ELF-1 (cell line): ENCODE measurements at regions not wholly inside any gene's neighbourhood (a gene's known extent, or its start where the extent isn't known, plus 50 kb on each side); places are given as distances from the start of the nearest gene placed in this dataset.

ENCODE experiments used
- DNase-seq: peaks from one replicate; pipeline ENCODE4 v3.0.0-alpha.2; 2016; ENCODE audit warnings: low read depth, low spot score

GRCh38 chr9:21564175-21564574 is 82.1 kb upstream of the IFNE start:
- DNase-seq, result no peak

- DNase-seq, result no peak
Observed at GRCh38 chr9:21565155-21565554, 83.0 kb upstream of the IFNE start.

GRCh38 chr9:21567926-21568325 is 85.8 kb upstream of the IFNE start:
- DNase-seq, result no peak

DNA sequence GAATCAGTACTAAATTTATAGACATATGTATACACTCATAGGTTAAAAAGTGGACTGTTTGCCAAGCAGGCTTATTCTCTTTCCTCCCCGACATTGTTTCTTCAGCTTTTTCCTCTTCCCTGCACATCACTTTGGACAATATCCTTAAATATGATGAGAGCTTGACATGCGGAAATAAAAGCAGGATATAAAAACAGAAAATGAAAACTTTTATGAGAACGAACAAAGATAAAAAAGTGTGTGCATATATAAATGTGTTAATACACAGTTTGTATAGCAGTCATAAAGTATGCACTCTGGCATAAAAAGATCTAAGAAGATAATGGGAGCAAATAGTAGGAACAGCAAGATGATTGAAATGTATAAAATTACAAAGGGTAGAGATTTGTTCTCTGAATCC is 86.4 kb upstream of the IFNE start:
- no peak for DNase-seq

- no peak for DNase-seq
Observed at GRCh38 chr9:21569721-21570120, 87.6 kb upstream of the IFNE start.

- no peak for DNase-seq
Observed at GRCh38 chr9:21570643-21571275, 88.6 kb upstream of the IFNE start.

- DNase-seq, result no peak
Observed at GRCh38 chr9:21574261-21574660, 92.1 kb upstream of the IFNE start.

DNA sequence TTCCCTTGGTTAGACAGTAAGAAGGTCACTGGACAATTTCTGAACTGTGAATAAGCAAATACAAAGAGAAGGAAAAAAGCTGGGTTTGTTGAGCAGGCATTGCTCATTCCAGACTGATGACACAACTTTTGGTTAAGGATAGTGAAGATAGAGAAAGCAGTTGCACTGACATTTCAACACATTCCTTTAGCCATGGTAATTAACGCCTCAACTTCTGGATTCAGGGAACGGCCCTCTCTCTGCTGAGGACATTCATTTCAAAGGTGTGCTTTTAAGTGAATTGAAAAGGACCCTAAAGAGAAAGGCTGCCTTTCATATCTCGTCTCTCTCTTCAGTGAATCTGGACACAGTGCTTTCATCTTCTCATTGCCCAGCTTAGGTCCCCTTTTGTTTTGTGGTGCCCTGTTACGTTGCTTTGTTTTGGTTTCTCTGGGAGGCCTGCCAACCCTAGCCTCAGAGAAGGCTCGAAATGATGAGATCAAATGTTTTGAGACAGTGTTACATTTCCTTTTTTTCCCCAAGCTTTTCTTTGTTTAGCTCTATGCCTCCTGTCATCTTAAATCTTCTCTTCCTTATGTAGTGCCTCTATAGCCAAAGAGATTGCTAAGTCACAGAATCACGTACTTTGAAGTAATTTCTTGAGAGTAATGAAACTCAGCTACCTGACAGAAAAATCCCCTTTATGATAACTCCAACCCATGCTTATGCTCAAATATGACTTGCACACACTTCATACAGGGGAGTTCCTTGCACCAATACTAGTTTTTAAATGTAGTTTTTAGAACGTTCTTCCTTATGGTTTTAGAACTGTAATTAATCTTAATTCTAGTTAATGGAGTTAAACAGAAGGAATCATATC is 94.4 kb upstream of the IFNE start:
- DNase-seq, result peak; percentile 31

DNA sequence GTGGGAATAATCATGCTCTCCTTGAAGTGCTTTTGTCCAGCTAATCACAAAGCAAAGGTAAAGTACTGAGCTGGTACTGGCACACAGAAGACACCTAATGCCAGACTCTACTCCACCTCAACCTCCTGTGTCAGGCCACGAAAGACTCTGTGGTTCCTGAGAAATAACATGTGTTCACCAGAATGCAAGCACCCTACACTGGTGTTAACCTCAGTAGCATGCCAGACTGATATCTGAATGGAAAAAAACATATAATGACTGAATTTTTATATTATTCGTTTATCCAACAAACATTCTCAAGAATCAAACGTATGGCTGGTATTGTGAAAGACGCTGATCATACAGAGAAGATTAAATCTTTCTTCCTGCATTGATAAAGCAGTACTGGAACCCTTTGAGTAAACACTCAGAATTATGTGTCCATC is 97.1 kb upstream of the IFNE start:
- no peak for DNase-seq

- no peak for DNase-seq
Observed at GRCh38 chr9:21579743-21580142, 97.6 kb upstream of the IFNE start.

GRCh38 chr9:21580636-21581378 is 98.7 kb upstream of the IFNE start:
- no peak for DNase-seq

- DNase-seq, result no peak
Observed at GRCh38 chr9:21583628-21584377, 101.7 kb upstream of the IFNE start.

DNA sequence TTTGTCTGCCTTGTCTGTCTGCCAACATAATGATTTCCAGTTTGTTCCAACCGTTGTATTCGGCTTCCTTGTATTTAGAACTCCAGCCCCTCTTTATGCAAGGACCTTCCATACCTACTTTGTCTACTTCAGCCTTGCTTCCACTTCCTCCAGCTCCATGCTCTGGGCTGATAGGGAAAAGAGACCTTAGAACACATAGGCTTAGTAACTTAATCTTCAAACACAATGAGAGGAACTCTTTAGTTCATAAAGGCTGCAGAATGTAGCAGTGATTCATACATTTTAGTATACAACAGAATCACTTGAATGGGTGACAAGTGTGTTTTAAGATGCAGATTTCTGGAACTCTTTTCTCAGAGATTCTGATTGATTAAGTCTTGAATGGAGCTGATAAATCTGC is 102.8 kb upstream of the IFNE start:
- no peak for DNase-seq

DNA sequence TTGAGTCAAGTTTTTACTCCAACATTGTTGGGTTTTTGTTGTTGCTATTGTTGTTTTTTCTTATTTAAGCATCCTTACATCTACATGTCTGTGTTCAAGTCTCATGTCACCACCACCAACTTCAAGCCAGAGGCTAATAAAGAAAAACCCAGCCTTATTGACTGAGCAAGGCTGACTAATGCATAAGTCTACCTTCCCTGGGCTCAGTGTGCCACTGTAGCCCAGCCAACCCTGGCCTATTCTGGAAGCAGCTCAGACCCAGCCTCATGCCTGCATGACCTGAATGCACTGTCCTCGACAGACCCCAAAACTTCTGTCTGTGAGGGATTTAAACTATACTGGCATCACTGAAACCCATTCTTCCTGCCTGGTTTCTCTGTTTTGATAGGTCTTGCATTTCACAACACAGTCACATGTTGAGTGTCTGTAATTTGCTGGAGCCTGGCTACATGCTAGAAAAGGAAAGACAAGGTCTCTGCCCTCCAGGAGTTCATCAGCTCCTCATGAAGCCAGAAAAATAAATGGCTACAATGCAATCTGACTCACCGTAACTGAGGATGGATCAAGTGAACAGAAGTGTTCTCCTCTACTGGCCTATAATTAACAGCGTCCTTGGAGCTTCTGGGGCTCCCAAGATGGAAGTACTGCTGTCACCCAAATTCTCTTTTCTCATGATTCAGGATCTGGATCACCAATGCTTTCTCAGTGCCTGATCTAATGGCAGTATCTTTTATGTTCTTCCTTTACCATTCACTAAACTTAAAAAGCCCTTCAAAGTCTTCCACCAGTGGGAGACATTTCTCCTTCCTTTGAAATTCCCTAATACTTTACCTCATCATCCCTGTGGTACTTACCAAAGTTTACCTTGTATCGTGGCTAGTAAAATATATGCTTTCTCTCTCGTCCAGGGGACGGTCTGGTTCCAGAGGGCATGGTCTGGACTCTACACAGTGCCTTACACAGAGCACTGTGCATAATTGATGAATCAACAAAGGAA is 103.9 kb upstream of the IFNE start:
- DNase-seq, result no peak

GRCh38 chr9:21589344-21590056 is 107.4 kb upstream of the IFNE start:
- DNase-seq, result no peak

DNA sequence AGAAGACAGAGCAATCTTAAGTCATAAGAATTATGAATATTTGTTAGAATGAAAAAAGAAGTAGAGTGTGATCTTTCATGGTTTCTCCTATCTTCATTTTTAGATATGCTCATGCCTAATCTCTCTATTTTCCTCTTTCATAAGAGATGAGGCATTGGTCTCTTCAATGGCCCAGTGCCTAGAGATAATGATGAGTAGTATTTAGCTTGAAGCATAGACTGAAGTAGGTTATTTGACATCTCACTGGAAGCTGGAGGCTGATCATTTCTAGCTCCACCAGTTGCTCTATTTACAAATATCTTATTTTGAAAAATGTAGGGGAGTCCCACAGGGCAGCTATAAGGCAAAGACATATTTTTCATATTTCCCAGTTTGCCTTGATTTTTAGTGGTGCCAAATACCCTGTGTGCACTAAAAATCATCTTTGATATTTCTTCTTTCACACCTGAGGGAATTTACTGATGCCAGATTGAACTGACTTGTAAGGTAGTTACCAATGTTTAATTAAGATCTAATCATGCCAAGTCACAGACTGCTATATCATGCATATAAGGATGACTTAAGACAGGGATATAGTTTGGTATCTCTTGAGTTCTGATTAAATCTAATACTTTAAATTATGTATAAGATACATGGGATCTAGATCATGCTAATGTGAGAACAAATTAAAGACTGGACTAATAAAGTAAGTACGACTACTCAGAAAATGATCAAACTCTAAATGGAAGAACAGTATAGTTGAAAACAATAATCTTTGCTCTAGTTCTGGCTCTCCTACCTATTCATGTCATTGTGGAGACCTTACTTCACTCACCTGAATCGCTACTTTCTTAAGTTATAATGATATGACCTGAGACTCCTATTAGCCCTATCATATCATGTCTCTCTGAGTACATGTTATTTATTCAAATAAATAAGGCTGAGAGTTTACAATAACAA is 108.2 kb upstream of the IFNE start:
- DNase-seq, result no peak

DNA sequence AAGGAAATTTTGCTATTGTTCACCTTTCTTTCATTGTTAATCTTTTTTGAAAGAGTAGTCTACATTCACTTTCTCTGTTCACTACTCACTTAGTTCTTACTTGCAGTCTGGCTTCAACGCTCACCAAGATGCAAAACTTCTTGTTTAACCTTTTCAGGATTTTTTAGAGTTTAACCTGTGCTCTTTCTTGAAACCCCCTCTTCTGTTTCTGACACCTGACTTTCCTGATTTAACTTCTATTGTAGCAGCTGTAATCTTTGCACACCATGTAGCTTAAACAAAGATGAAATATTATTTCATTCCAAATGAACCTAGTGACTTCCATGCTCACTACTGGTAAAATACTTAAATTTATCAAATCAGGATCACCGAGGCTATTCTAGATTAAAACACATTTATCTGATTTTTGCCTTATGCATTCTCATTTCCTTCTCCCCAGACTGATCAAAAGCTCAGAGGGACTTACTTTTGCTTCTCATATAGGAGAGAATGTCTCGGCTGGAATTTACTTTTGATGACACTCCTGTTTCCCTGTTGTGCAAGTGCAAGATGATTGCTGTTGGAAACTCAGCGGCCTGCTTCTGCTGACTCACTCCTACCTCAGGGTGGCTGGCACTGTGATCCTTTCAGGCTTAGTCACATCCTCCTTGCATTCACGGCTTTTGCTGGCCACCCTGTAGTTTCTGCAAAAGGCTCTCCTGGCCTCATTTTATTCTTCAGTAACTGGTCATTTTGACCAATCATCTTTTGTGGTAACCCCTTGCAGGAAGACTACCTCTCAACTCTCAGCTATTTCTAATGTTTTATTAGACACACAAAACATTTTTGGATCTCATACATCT is 109.3 kb upstream of the IFNE start:
- peak; percentile 77 for DNase-seq

DNA sequence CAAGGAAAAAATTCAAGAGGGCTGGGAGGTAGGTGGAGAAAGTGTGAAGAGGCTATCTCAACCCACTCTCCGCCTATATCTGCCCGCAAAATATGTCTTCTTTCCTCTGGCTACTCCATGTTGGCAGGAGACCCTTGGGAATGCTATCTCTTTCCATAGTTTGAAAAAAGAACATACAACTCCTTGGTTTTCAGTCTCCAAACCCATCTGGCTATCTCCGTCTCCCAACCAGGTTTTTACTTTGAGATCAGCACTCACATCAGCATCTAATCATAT is 109.9 kb upstream of the IFNE start:
- no peak for DNase-seq
